Brain pericyte (primary cell): ENCODE measurements at regions not wholly inside any gene's neighbourhood (a gene's known extent, or its start where the extent isn't known, plus 50 kb on each side); places are given as distances from the start of the nearest gene placed in this dataset.

Source experiments
- DNase-seq: peaks from one replicate; pipeline ENCODE4 v3.0.0-alpha.2; 2012; ENCODE audit warnings: low read depth, low spot score

DNA sequence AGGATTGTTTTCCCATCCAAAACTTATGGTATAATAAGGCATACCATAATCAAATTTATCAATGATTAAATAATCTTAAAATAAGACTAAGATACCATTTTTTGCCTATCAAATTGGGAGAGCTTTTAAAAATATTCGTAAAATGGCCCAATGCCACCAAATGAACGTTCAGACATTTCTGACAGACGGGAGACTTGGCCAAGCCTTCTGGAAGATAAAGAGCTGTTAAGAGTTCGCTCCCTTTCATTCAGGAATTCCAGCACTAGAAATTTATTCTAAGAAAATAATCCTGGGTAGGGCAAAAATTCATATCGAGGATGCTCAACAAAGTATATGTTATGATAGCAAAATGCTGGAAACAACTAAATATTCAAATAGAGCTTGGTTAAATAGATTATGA is 85.6 kb upstream of the NEO1 start:
- DNase-seq: no peak

DNA sequence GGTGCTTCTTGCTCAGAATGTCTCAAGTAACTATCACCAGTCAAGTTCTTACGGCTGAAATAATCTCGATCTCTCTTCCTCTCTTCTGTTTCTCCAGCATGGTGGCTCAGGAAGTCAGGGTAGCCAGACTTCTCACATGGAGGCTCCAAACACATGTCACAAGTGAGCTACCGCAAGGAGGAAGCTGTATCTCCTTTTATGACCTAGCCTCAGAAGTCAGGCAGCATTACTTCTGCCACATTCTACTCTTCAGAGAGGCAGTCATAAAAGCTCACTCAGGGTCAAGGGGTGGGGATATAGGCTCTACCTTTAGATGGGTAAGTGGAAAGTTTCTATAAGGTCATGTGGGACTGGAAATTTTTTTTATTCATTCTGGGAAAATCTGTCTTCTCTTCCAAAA is 86.6 kb upstream of the NEO1 start:
- DNase-seq: no peak

DNA sequence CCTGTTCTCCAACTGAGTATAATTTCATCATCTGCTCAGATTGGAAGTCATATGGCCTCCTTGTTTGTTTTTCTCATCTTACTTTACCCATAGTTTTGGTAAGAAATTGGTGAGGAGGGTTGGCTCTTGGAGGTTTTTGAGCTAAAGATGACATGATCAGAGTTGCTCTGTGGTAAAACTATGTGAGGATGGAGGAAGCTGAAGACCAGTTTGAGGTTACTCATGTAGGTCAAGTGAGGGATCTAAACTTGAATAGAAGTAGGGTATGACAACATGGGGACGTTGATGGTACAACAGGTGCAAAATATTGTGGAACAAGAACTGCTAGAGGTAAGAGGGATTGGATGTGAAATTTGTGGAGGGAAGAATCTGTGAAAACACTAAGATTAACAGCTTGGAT is 87.7 kb upstream of the NEO1 start:
- DNase-seq: no peak

DNA sequence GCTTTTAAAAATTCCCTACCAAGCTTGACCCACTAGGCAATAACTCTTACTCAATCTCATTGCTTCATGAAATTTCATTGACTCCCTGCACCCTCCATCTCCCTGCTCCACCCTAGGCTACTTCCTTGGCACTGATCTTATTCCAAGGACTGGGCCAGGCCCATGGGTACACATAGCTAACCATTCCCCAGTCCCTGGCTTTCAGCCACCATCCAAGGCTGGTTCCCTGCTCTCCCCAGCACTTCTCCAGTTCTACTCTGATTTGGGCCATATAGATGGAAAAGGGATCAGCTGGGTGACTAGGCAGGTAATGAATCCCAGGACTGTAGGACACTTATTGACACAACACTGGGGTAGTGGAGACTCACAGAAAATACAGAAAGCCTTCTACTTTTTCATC is 88.1 kb upstream of the NEO1 start:
- DNase-seq: no peak

DNA sequence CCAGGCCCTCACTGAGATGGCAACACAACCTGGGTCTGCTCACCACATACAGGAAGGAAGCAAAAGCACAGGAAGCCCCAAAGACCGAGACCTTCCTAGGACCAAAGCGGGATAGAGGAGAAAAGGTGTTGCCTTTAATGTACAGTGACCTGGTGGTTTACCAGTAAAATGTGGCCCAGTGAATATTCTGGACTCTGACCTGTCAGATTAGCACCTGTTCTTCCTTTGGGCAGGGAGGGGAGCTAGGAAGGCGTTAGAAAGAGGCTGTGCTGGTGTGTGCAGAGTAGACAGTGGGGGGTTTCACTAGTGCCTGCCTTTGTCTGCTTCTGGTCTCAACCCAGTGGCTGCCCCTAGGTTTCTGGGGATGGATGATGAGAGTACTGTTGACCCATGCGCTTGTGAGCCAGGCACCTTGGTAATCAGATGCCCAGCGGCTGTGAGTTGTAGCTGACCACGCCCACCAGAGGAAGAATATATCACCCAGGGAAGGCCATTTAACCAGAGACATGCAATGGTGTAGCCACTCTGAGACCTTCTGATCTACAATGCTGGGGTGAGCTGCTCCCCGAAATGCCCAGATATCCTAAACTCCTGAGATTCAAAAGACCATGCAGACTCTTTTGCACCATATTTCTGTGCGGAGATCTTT is 90.1 kb upstream of the NEO1 start:
- no peak for DNase-seq

DNA sequence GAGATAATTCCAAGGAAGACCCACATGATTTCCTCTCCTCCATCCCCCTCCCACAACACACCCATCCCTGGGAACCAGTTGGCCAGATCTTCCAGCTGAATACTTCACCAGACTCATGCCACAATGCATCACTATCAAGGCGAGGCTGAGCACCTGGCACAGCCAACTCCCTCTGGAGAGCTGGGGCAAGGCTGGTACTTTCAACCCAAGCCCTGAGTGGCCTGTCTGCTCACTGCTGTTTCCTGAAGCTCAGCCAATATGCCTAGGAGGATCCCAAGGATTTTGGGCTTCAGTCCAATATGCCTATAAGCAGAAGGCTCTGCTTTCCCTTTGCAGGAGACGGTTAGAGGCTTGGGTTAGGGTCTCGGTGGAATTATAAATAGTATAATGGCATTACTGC is 90.9 kb upstream of the NEO1 start:
- DNase-seq: no peak

DNA sequence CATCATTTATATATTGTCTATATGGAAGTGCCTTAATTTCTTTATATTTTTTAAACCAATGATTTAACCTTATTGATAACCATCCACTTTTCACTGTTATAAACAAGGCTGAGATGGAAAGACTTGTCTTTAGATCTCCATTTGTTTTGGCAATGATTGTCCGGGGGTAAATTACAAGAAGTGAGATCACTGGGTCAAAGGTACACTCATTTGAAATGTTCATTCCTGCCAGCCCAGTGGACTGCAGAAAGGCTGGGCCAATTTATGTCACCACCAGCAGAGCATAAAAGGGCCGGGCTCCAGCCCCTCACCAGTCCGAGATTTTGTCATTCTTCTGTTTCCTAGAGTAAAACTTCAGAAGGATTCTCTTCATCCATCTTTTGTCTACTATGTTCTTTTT is 93.6 kb upstream of the NEO1 start:
- DNase-seq: no peak

DNA sequence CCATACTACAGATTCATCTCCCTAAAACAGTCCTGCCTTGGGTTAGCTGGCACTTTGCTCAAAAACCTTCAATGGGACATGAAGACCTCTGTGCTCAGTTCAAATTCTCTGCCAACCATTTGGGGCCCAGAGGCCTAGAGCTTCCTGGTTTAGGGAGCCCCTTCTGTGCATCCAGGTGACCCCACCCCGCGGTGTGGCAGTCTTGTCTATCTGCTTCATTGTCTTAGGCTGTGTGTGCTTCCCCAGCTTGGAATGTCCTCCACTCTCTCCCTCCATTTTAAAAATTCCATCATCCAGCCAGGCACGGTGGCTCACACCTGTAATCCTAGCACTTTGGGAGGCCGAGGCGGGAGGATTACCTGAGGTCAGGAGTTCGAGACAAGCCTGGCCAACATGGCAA is 99.0 kb upstream of the NEO1 start:
- no peak for DNase-seq

DNA sequence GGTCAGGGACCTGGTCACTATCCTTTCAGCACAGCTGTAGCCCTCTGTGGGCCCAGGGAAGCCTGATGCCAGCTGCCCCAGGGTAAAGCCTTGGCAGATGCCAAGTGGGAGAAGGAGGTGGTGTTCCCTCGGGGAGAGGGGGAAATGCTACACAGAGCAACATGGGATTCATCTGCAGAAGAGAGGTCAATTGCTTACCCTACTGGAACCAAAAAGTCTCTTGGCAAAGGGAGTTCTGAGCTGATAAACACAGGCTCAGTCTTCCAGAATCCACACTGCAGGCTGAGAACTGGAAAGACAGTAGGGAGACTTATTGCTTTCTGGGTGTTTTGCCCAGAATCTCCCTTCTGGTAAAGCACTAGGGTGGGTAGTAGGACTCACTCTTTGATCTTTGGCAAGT is 100.1 kb upstream of the NEO1 start:
- DNase-seq: no peak

DNA sequence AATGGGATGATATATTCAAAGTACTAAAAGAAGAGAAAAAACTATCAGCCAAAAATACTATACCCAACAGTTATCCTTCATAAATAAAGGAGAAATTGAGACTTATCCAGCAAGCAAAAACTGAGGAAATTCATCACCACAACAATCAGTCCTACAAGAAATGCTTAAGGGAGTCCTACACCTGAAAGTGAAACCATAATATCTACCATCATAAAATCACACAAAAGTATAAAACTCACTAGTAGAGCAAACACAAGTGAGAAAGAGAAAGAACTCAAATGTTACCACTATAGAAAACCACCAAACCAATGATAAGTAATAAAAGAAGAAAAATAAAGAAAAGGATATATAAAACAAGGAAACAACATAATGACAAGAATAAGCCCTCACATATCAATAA is 103.6 kb upstream of the NEO1 start:
- no peak for DNase-seq

DNA sequence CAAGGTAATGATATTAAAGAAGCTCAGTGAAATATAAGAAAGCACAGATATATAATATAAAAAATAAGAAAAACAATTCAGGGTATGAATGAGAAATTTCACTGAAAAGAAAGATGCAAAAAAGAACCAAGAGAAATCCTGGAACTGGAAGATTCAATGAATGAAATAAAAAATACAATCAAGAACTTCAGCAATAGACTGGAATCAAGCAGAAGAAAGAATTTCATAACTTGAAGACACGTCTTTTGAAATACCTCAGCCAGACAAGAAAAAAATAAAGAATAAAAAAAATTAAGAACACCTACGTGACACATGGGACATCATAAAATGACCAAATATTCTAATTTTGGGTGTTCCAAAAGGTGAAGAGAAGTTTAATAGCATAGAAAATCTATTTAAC is 104.6 kb upstream of the NEO1 start:
- no peak for DNase-seq

DNA sequence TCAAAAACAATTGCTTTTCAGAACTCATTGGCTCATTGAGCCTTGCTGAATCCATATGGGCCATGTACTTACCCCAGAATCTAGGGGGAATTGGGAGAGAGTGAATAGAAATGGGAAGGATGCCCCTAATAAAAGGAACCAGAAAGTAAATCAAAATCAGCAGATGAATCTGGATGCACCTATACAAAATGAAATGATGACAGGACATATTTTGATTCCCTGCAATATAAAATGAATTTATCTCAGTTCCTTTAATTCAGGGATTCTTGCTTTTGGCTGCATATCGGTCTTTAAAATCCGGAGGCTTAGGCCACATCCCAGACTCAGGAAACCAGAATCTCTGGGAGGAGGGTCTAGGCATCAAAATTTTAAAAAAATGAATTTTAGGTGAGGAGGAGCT is 107.7 kb upstream of the NEO1 start:
- DNase-seq: no peak

DNA sequence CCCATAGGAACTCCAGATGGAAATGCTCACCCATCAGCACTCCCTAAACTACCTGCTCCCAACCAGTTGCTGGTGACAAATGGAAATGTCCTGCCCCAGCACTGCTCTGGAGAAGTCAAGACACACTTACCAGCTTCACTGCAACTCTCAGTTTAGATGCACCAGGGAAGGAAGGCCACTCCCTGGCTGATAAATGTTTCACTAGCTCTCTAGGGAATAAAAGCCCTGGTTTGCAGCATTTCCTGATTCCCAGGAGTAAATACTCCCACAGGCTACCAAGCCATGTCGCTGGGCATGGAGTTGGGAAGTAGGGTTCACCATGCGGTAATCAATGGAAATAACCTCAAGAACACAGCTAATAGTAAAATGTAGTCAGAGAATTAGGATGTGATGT is 112.0 kb upstream of the NEO1 start:
- DNase-seq: no peak

DNA sequence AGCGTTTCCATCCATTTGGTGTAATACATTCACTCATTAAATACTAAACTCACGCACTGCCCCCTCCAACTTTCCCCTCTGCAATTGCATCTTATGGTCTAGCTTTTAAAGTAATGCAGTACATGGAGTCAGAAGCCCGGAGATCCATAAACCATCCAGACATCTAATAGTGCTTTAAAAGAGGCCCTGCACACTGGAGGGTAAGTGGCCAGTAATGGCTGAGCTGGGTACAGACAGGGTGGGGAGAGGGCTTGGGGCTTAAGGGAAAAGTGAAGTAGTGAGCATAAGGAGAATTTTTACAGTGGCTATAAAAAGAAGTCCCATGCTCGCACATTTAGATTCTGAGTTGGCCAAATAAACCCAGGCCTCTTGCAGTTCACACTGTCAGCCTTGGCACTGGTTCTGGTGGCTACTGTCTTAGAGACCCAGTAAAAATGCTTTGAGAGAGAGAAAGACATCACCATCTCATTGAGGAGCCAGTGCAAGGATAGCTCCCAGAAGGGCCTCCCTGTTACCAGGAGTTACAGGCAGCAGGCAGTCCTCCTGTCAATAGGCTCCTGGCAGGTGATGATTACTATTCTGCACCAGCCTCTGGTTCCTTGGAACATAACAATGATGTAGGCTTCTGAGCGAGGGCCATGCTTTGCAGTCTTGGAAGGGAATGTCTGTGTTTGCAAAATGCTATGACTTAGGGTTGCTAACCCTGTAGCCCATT is 112.6 kb upstream of the NEO1 start:
- DNase-seq: no peak

DNA sequence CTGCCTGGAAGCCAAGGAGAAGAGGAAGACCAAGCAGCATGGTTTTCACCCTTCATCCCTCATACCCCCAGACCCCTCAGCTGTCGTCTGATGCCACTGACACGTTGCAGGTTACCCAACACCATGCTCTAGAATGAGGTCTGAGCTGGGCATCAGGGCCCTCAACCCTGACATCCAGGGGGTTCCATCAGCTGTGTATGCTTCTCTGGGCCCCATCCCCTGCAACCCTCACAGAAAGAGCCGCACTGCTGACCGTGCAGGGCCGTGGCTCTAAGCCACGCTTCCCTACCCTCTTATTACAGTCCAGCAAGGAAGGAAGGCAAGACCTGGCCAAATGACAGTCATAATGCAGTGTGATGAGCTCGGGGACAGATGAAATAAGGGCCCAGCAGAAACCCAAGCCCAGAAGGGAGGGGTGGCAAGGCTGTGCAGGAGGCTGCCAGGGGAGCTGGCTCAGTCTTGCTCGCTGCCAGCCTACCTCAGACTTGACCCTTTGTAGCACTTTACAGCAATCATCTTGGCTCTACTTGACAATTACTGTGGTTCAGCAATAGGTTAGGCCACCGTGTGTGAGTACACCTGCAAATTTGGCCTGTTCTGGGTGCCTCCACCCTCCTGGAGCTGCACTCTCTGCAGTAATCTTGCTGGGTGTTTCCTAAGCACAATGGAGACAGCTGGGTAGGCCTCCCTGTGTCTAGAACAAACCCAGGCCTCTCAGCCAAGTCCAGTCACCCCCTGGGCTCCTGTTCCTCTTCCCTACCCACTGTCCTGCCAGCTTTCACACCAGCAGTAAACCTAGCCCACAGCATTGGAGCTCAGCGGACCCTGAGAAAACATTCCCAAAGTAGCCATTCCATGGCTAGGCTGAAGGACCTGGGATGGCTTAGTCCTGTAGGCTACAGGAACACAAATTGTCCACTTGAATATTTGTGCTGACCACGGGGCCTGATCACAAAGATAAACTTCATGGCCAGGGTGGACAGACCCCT is 115.3 kb upstream of the NEO1 start:
- no peak for DNase-seq

DNA sequence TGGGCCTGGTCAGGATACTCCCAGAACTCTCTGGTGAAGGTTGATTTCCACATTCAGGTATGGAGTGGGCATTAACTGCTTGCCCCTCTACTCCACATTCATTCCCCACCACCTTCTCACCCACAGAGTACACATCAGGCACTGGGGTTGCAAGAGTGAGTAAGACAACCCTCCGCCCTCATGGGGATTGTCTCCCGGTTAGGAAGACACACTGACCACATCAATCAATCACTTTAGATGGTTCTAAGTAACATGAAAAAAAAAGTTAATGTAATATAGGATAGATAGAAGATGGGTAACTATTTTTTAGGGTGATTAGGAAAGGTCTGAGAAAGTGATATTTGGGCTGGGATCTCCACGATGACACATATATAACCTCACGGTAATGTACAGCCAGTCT is 116.0 kb upstream of the NEO1 start:
- no peak for DNase-seq

DNA sequence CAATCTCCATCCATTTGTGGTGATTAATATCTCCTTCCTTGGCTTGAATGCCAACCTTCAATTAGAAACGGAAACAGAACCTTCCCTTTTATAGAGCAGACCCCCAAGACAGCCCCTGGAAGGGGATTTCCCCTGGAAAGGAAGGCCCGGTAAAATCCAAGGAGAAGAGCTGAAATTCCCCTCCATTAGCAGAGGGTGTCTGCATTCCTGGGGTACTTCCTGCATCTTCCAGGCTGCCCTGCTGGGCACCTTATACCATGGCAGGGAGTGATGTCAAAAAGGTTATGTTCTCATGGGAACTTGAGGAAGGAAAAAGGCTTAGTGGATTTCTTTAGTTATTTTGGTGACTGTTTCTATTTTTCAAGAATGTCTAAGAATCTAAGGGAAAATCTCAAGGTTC is 116.7 kb upstream of the NEO1 start:
- DNase-seq: no peak

DNA sequence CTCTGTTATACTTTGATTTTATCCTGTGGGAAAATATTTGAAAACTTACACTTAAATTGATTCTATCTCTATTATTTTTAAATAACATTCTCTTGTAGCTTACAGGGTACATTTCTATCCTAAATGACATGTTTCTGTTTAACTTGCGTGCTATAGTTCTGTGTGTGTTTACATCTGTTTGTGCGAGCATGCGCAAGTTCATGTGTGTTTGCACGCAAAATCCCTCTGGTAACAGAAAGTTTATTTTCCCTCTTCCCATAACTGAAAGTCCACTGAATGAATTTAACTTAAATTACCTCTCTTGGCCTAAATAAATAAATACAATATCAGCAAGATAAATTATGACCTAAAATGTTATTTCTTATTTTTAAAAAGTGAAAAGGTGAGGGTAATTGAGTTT is 117.3 kb upstream of the NEO1 start:
- no peak for DNase-seq

DNA sequence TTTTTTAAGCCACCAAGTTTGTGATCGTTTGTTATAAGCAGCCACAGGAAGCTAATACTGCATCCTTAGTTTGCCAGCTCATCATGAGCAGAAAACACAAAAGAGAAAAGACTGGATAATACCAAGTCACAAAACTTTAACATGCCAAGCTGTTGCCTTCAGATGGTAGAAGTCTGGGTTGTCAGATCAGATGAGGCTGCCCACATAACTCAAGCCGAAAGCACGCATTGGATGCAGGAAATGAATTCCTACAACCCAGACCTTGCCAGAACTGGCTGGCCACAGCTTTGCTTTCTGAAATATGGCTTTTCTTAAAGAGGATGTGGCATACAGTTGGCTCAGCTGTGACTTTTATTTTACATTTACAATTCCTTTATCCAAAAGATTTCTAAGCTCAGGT is 118.3 kb upstream of the NEO1 start:
- DNase-seq: no peak

DNA sequence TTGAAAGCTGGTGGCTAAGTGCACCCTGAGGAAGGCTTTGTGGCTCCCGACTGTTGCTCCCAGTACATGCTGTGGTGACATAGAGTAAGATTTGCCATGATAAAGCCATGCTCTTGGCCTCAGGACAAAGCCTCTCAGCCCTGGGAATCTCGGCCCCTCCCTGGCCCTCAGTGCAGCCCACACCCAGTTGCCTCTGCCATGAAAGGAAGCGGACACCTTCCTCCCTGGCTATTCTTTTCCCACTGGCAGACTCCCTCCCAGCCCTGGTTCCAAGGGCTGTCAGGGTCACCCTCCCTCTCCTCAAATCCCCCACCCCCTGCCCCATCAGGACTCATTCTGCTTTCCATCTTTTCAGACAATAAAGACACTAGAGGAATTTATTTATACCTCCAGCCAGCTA is 119.8 kb upstream of the NEO1 start:
- DNase-seq: no peak

DNA sequence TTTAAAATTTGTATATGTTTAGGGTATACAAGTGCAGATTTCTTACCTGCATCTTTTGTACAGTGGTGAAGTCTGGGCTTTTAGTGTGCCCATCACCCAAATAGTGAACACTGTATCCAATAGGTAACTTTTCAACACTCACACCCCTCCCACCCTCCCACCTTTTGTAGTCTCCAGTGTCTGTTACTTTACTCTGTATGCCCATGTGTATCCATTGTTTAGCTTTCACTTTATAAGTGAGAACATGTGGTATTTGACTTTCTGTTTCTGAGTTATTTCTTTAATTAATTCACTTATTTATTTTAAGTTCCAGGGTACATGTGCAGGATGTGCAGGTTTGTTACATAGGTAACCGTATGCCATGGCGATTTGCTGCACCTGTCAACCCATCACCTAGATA is 124.8 kb upstream of the NEO1 start:
- no peak for DNase-seq

DNA sequence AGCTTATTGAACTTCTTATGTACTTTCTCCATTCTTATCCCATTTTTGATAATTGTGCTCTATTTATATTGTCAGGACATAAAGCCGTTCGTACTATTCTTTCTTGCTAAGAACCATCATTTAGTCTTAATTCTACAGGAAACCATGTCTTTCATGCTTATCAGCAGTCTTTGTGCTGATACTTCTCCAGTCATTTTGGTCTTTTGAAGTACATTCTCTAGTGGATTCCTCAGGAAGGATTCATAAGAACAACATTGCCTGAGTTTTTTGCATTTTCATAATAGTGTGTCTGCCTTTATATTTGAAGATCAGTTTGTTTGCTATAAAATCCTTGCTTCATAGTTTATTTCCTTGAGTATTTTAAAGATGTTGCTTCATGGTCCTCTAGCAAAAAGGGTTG is 126.6 kb upstream of the NEO1 start:
- no peak for DNase-seq

DNA sequence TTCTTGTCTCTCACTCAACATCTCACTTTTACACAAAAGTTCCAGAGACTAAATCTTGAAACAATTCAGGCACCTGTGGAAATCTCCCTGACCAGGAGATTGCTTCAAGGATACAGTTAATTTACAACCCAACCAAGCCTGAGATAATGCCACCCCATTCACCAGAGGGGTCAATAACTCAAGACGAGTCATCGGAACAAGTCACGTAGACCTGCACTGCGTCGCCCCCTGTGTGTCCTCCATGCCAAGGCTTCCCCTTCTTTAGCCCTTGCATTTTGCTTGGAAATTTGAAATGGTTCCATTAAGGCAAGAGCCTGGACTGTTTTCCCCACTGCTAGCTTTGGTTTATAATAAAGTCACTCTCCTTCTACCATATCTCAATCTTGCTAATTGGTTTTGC is 129.0 kb upstream of the NEO1 start:
- no peak for DNase-seq
